ENCODE measurements at regions not wholly inside any gene's neighbourhood (a gene's known extent, or its start where the extent isn't known, plus 50 kb on each side); places are given as distances from the start of the nearest gene placed in this dataset.

- DNase-seq, result no peak
Measured at GRCh38 chr10:78549140-78549935, 515.7 kb downstream of the RPS24 start.

GRCh38 chr10:78550090-78550489 lies 516.4 kb downstream of the RPS24 start:
- no peak for DNase-seq

DNA sequence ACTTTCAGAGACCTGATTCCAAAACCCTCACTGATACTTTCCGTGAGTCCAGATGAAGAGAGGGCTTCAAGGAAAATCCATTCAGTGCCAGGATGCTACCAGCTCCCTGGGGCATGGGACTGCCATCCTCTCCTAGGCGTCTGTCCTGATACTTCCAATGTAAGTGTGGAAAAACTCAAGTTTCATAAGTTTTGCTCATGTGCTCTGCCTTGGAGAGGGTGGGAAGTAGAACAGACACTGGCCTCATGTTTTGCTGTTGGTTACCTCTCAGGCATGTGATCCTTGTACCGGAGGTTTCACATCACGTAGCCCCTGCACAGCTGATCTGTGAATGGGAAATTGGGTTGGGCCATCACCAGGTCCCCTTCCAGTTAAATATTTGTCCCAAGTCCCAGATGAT lies 517.1 kb downstream of the RPS24 start:
- no peak for DNase-seq

DNA sequence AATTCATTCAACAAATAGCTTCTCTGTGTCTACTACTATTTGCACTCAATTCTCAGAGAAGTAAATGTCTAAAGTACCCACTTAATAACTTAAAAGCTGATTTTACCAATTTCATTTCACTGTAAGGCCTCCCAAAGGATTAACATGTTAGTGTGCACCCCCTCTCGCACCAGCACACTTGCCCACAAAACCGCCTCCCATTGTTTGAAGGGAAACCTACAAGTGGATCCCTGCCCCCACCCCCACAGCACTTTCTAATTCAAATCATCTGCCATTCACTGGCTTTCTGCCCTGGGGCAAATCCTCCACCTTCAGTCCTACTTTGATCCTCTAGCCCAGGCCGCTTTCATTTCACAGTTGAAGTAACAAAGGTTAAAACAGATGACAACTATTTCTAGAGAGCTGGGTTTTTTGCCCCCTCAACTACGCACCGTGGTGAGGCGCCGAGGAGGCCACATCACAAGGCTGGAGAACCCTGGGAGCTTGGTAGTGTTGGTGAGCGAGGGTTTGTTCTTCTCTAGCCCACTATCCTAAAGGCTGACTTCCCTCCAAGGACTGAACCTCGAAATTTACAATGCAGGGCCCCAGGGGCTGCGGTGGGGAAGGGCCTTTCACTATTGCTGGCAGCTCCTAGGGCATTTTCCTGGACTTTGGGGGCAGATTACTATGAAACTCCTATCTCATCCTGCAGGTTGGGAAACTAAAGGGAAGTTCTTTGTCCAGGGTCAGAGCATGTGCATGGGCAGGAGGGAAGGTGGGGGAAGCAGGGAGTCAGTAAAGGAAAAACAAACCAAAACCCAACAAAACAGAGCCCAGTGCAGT lies 517.4 kb upstream of the ZMIZ1 start:
- DNase-seq, result no peak

DNA sequence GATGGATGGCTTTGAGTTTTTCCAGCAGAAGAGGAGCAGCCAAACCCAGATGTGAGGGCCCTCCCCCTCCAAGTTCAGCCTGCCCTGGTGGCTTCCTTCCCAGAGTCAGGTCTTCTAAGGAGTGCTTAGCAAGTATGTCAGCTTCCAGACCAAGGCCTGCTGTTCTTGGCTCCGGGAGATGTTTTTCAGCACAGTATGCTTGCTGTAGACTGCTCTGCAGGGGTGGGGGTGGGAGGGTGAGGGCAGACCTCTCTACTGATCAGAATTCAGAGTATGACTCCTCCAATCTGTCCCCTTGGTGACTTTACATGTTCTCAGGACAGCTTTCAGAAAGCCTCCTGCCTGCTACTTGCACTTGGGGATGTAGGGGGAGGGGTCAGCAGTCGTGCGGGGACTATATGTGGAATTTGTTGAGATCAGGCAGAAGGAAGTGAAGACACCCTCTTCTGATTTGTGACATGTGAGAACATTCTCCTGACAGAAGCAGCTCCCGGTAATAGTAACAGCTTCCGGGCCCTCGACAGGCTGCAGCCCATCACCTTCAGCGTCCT lies 516.4 kb upstream of the ZMIZ1 start:
- DNase-seq, result no peak

GRCh38 chr10:78553792-78554191 lies 515.0 kb upstream of the ZMIZ1 start:
- no peak for DNase-seq

- no peak for DNase-seq
Measured at GRCh38 chr10:78555128-78555527, 513.6 kb upstream of the ZMIZ1 start.

GRCh38 chr10:78556705-78557432 lies 511.9 kb upstream of the ZMIZ1 start:
- DNase-seq, result no peak

GRCh38 chr10:78557433-78557925 lies 511.3 kb upstream of the ZMIZ1 start:
- DNase-seq, result no peak

- DNase-seq, result no peak
Measured at GRCh38 chr10:78559661-78560340, 509.0 kb upstream of the ZMIZ1 start.

DNA sequence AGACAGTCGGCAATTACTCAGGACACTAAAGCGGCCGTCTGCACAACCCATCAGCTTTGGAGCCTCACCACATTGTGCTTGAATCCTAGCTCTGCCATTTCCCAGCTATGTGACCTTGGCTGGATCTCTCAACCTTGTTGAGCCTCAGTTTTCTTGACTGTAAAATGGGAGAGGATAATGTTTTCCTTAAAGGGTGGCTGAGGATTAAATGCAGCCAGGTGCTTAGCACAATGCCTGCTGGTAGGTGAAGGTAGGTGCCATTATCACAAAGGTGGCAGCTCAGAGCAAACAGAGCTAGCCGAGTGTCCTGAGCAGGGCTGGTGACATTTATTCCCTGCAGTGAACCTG lies 508.5 kb upstream of the ZMIZ1 start:
- no peak for DNase-seq

- no peak for DNase-seq
Measured at GRCh38 chr10:78563314-78563713, 505.5 kb upstream of the ZMIZ1 start.

DNA sequence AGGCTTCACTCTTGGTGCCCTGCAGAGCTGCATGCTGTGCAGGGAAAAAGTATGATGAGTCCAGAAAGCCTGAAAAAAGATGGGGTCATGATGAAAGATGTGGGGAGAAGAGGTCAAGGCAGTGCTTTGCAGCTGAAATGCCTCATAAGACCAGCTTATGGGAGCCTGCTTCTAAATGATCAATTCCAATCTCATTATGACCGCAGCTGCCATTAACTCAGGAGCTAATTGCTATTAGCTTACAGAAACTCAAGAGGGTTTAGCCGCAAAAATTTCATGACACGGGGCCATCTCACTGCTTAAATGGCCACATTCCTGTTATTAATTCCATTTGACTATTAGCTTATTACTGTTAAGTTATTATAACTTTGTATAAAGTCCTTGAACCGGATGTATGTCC lies 502.9 kb upstream of the ZMIZ1 start:
- DNase-seq, result no peak

- DNase-seq, result no peak
Measured at GRCh38 chr10:78566284-78567111, 502.3 kb upstream of the ZMIZ1 start.

DNA sequence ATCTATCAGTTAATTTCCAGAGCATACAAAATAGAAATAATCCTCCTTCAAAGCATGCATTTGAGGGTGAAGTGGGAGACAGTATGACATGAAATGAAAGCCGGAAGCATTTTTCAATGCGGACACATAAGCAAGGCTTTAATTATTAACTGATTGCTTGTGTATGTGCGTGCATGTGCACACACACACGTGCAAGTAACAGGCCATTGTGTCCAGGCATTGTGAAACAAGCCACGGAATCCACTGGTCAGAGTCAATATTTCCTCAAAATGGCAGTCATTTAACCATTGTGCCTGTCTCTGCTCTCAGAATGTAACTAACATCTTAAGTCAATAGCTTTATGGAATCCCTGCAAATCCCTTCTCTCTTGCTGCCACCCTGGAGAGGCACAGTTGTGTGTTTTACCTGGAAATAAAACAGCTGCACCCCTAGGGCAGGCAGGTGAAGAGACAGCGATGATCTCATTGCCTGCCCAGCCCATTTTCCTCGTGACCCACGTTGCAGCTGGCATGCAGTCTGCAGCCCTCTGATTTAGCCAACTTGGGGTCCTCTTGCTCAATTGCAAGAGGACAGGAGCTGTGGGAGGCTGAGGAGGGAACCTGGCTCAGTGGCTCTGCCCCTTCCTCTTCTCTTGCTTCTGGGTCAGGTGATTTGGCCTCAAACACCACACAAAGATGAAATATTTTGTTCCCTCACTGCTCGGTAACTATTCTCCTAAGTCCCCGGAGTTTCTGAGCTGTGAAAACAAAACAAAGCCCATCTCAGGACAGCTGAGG lies 500.9 kb upstream of the ZMIZ1 start:
- DNase-seq, result no peak

- DNase-seq, result no peak
Measured at GRCh38 chr10:78568620-78569019, 500.1 kb upstream of the ZMIZ1 start.

- DNase-seq, result no peak
Measured at GRCh38 chr10:78570633-78571235, 498.0 kb upstream of the ZMIZ1 start.

GRCh38 chr10:78571286-78571685 lies 497.5 kb upstream of the ZMIZ1 start:
- DNase-seq, result no peak

DNA sequence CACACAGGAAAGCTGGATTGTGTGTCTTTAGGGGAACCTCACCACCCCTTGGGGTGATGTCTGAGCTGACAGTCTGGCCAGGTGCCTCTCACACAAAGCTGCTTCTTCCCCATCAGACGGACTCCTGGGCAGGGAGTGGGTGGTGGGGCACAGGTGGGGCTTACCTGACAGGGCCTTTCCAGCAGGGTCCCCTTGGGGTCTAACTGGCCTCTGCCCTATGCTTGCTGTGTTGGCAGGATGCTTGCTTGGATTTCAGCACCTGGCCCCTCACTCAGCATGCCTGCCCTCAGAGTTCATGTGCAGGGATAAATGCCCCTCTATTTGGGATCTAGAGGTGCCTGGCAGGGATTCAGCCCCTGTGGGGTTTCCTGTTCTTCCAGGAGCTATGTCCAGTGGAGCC lies 496.9 kb upstream of the ZMIZ1 start:
- no peak for DNase-seq

DNA sequence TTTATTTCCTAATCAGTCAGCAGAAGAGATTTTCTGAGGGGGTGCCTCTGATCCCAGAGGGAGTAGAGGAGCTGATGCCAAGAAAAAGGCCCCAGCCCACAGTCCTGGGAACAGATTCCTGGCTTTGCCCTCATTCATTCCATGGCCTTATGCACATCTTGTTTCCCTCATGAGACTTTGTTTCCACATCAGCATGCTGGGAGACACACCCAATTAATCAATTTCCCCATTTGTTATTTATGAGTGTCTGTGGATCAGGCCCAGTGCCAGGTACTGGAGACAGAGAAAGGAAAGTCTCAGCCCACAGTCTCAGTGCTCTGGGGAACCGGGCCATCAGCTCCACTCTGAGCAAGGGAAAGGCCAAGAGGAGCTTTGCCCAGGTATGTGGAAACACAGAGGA lies 496.2 kb upstream of the ZMIZ1 start:
- no peak for DNase-seq

All from activated CD8-positive, alpha-beta memory T cell treated with anti-CD3 and anti-CD28 coated beads, Interleukin-2, amount 50 U/mL, for 4 hours (primary cell).